ENCODE measurements at regions not wholly inside any gene's neighbourhood (a gene's known extent, or its start where the extent isn't known, plus 50 kb on each side); places are given as distances from the start of the nearest gene placed in this dataset.

DNA sequence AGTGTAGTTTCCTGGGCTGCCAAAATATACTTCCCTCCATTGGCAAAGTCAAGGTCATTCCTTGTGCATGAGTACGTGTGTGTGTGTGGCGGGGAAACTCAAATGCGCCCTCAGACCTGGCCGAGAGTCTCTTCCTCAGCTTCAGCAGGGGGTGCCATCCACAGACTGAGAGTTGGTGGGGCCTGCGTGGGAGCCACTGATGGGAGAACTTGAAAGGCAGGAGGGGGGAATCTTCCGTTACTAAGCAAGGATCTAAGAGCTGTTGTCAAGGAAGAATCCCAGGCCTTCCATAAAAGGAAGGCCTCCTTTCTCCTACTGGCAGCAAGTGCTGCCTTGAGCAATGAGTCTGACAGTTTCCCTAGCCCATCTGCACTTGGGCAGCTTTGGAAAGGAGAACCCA is 274.9 kb downstream of the EMP1 start:
- no peaks in the 10 kb centered on the region for H3K36me3 Mint-ChIP-seq (ENCODE audit: low read depth)
- peaks cover 20% of the 10 kb centered on the region for H3K27me3 Mint-ChIP-seq (ENCODE audit: low read depth)
- no peaks in the 10 kb centered on the region for H3K9me3 Mint-ChIP-seq
- no peaks in the 10 kb centered on the region for H3K4me1 Mint-ChIP-seq (ENCODE audit: low read depth)
- DNase-seq (ENCODE audit: low spot score): no peak
- H3K4me3 Mint-ChIP-seq: no peak overlapping the region
- no peak overlapping the region for H3K27ac Mint-ChIP-seq

DNA sequence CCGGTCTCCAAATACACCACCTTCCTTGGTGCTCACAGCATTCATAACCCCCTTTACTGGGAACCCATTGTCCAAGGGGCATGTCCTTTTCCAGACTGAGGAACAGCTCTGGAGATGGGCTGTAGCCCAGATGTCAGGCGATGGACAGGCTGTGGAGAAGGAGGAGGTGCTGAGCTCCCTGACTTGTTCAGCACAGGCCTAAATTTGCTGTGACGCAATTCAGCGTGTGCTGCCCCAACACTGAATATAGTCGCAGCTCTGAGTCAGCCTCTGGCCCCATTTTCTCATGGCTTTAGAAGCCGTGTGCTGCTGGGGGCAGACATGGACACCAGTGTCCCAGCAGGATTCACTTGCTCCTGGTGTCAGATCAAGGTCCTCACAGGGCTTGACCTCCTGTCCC is 269.1 kb downstream of the EMP1 start:
- no peaks in the 10 kb centered on the region for H3K9me3 Mint-ChIP-seq
- H3K4me1 Mint-ChIP-seq (ENCODE audit: low read depth): no peaks in the 10 kb centered on the region
- no peaks in the 10 kb centered on the region for H3K36me3 Mint-ChIP-seq (ENCODE audit: low read depth)
- no peak overlapping the region for H3K4me3 Mint-ChIP-seq
- peaks cover 16% of the 10 kb centered on the region for H3K27me3 Mint-ChIP-seq (ENCODE audit: low read depth)
- H3K27ac Mint-ChIP-seq: no peak overlapping the region
- DNase-seq (ENCODE audit: low spot score): no peak

DNA sequence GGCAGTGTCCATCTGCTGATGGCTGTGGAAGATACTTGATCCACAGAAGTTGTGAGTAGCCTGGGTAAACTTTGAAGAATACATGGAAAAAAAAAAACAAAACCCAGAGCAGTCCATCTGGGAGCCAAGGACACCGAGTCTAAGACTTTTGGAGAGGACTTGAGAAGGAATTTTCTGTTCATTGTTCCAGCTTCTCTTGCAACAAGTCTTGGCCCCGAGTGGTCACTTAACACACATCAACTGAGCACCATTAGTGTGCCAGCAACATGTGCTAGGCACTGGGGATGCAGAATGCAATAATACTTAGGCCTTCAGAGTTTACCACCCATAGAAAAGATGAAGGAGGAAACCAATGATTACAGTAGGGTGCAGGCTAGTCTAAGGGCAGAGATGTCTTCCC is 266.7 kb downstream of the EMP1 start:
- Mint-ChIP-seq H3K9me3 (no peaks in the 10 kb centered on the region), H3K4me1 (ENCODE audit: low read depth) (no peaks in the 10 kb centered on the region), H3K27ac (no peak overlapping the region), H3K36me3 (ENCODE audit: low read depth) (no peaks in the 10 kb centered on the region), H3K27me3 (ENCODE audit: low read depth) (peaks cover 12% of the 10 kb centered on the region), H3K4me3 (no peak overlapping the region)
- no peak for DNase-seq (ENCODE audit: low spot score)

DNA sequence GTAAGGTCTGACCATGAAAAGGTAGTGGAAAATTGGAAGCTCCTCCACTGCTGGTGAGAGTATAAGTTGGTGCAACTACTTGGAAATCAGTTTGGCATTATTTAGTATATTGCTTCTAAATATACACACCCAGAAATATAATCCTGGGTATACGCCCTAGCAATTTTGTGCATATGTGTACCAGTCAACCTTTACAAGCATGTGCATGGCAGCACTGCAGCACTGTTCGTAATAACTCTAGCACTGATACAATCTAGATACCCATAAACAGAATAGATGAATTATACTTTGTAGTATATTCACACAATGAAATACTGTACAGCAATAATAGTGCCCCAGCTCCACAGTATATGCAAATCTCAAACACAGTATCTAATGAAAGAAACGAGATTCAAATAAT is 265.9 kb downstream of the EMP1 start:
- Mint-ChIP-seq H3K4me3 (no peak overlapping the region), H3K27me3 (ENCODE audit: low read depth) (peaks cover 7% of the 10 kb centered on the region), H3K4me1 (ENCODE audit: low read depth) (no peaks in the 10 kb centered on the region), H3K36me3 (ENCODE audit: low read depth) (no peaks in the 10 kb centered on the region), H3K27ac (no peak overlapping the region), H3K9me3 (no peaks in the 10 kb centered on the region)
- no peak for DNase-seq (ENCODE audit: low spot score)

DNA sequence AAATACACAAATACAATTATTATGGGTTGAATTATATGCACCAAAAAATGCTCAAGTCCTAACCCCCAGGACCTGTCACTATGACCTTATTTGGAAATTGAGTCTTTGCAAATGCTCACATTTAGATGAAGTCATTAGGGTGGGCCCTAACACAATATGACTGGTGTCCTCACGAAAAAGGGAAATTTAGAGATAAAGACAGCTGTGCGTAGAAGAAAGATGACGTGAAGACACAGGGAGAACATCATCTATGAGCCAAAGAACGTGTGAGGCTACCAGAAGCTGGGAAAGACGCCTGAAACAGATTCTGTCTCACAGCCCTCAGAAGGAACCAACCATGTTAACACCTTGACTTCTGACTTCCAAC is 259.2 kb downstream of the EMP1 start:
- DNase-seq (ENCODE audit: low spot score): no peak
- no peaks in the 10 kb centered on the region for H3K36me3 Mint-ChIP-seq (ENCODE audit: low read depth)
- H3K9me3 Mint-ChIP-seq: no peaks in the 10 kb centered on the region
- no peak overlapping the region for H3K27ac Mint-ChIP-seq
- H3K4me3 Mint-ChIP-seq: no peak overlapping the region
- peaks cover 3% of the 10 kb centered on the region for H3K27me3 Mint-ChIP-seq (ENCODE audit: low read depth)
- H3K4me1 Mint-ChIP-seq (ENCODE audit: low read depth): no peaks in the 10 kb centered on the region

DNA sequence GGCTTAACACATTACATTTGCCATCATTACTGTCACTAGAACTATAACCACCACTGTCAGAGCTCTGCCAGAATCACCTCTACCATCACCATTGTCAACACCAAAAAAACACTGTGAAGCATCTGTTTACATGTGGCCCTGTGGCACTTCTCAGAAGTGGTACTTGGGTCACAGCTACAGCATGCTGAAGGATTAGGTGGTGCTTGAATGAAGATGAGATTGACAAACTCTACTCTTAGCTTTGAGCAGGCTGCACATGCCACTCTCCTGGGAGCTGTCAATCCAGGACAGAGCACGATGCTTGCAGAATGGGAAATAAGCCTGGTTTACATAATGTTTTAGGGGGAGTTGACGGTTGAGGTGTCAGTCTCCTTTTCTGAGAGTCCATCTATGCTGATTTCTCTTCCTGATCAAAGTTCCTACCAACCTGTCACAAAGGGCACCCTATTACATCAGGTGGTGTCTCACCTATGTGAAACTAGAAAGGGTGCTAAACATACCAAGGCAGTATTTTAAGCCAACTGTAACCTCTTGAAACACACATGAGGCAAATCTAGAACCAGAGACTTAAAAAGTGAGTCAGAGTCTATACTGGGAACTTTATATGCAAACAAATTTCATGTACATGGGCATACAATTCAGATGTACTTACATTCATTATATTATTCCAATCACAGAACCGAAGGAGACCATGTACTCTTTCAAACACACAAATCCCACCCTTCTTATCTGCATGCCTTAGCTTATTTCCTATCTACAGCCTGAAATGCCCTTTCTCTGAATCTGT is 258.7 kb downstream of the EMP1 start:
- no peaks in the 10 kb centered on the region for H3K4me1 Mint-ChIP-seq (ENCODE audit: low read depth)
- no peak overlapping the region for H3K27ac Mint-ChIP-seq
- no peak for DNase-seq (ENCODE audit: low spot score)
- peaks cover 3% of the 10 kb centered on the region for H3K27me3 Mint-ChIP-seq (ENCODE audit: low read depth)
- no peaks in the 10 kb centered on the region for H3K9me3 Mint-ChIP-seq
- no peaks in the 10 kb centered on the region for H3K36me3 Mint-ChIP-seq (ENCODE audit: low read depth)
- no peak overlapping the region for H3K4me3 Mint-ChIP-seq

DNA sequence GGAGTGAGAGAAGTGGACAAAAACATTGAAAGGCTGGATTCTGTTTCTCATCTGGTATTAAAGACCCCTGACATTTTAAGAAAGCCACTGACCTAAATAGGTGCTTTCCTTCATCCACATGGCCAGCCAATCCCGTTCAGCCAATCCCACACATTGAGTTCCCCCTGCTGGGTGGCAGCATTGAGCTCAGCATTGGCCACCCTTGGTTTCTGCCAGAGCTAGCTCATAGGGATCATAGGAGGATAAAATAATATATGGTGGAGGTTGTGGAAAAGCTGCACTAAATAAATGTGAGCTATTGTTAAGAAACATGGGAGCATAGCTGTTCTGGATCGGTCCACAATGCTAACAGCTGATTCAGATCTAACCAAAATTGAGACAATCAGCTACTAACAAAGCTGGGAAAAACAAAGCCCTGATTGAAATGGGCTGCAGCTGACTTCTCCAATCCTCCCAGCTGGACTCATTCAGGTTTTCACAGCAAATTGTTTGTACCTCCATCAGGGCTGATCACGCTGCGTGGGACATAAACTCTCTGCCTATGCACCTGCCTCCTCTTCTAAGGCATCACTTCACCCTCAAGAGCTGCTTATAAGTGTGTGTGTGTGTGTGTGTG is 256.5 kb downstream of the EMP1 start:
- Mint-ChIP-seq H3K27ac (no peak overlapping the region), H3K4me1 (ENCODE audit: low read depth) (no peaks in the 10 kb centered on the region), H3K9me3 (no peaks in the 10 kb centered on the region), H3K36me3 (ENCODE audit: low read depth) (no peaks in the 10 kb centered on the region), H3K4me3 (no peak overlapping the region), H3K27me3 (ENCODE audit: low read depth) (no peaks in the 10 kb centered on the region)
- no peak for DNase-seq (ENCODE audit: low spot score)

DNA sequence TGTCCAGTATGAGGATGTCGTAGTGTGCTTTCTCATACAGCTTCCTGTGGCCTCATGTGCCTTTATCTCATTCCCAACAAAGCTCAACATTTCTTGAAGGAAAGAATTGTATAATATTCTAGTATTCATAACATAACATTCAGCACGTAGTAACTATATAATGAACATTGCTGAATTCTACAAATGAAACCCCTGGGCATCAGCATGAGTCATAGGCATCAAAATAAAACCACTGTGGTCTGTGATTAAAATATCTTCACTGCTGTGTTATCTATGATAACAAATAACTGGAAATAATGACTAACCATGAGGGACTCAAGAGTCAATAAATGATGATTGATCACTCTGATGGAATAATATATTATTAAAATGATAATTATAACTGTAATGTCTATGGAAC is 255.2 kb downstream of the EMP1 start:
- Mint-ChIP-seq H3K4me3 (no peak overlapping the region), H3K4me1 (ENCODE audit: low read depth) (no peaks in the 10 kb centered on the region)

DNA sequence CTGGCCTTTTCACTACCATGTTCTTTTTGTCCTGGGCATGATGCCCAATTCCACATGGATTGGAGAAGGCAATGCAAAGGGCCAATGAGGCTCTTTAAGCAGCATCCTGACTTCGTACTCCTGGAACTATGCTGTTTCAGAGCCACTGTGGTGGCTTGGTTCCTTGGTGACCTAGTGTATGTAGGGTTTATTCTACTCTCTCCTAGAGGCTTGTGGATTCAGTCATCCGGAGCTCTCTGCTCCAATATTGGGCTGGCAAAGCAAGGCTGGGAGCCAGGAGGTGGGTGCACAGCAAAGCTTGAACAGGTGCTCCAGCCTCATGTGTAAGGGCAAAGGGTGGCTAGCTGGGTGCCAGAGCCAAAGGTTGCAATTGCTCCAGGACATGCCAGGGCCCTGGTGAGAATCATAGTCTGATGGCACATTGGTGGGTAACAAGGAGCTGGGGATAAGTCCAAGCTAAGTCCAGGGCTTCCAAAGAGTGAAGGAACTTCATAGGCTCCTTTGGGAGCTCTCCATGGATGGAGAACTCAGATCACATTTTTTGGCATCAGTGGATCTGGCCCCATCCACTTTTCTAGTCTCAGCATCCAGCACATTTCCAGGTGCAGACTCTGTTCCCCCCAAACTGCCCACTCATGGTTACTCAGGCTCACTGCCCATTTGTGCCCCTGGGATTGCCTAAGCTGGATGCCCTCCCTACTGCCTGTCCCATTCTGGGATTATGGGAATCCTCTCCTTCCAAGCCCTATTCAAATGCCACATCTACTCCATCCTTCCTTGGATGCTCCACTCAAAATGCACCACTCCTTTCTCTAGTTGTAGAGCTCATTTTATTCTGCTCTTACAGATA is 253.9 kb downstream of the EMP1 start:
- H3K27me3 Mint-ChIP-seq (ENCODE audit: low read depth): no peaks in the 10 kb centered on the region
- DNase-seq (ENCODE audit: low spot score): no peak
- no peaks in the 10 kb centered on the region for H3K36me3 Mint-ChIP-seq (ENCODE audit: low read depth)
- no peaks in the 10 kb centered on the region for H3K9me3 Mint-ChIP-seq
- H3K27ac Mint-ChIP-seq: no peak overlapping the region
- H3K4me1 Mint-ChIP-seq (ENCODE audit: low read depth): no peaks in the 10 kb centered on the region
- H3K4me3 Mint-ChIP-seq: no peak overlapping the region

More for the DNA sequence above, 255.2 kb downstream of the EMP1 start:
- no peak overlapping the region for H3K27ac Mint-ChIP-seq
- DNase-seq (ENCODE audit: low spot score): no peak
- no peaks in the 10 kb centered on the region for H3K27me3 Mint-ChIP-seq (ENCODE audit: low read depth)
- no peaks in the 10 kb centered on the region for H3K36me3 Mint-ChIP-seq (ENCODE audit: low read depth)
- no peaks in the 10 kb centered on the region for H3K9me3 Mint-ChIP-seq

DNA sequence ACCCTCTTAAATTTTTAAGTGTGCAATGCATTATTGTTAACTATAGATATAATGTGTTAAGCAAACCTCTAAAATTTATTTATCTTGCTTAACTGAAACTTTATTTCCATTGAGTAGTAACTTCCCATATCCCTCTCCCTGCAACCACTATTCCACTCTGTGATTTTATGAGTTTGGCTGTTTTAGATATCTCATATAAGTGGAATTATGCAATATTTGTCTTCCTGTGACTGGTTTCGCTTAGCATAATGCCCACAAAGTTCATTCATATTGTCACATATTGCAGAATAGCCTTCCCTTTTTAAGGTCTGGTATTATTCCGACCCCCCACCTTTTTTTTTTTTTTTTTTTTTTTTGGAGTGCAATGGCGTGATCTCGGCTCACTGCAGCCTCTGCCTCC is 247.6 kb downstream of the EMP1 start:
- H3K4me3 Mint-ChIP-seq: no peak overlapping the region
- no peak overlapping the region for H3K27ac Mint-ChIP-seq
- no peaks in the 10 kb centered on the region for H3K9me3 Mint-ChIP-seq
- H3K36me3 Mint-ChIP-seq (ENCODE audit: low read depth): no peaks in the 10 kb centered on the region
- DNase-seq (ENCODE audit: low spot score): no peak
- no peaks in the 10 kb centered on the region for H3K27me3 Mint-ChIP-seq (ENCODE audit: low read depth)
- H3K4me1 Mint-ChIP-seq (ENCODE audit: low read depth): no peaks in the 10 kb centered on the region

DNA sequence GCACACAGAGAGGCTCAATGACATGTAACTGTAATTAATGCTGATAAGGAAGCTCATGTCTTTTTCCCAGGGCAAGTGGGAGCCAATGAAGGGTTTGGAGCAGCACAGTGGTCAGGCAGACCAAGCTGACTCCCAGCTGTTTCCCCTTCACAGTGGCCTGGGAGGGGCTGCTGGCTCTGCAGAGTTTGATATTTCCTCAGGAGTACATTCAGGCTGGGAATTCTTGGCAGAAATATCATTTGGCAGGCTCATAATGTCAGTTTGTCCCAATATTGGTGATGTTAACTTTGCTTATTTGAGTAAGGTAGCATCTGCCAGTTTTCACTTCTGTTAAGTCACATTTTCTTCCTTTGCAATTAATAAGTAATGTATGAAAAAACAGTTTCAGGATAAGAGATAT is 247.0 kb downstream of the EMP1 start:
- no peak overlapping the region for H3K27ac Mint-ChIP-seq
- no peak for DNase-seq (ENCODE audit: low spot score)
- no peaks in the 10 kb centered on the region for H3K9me3 Mint-ChIP-seq
- H3K4me3 Mint-ChIP-seq: no peak overlapping the region
- H3K4me1 Mint-ChIP-seq (ENCODE audit: low read depth): no peaks in the 10 kb centered on the region
- H3K27me3 Mint-ChIP-seq (ENCODE audit: low read depth): no peaks in the 10 kb centered on the region
- no peaks in the 10 kb centered on the region for H3K36me3 Mint-ChIP-seq (ENCODE audit: low read depth)

DNA sequence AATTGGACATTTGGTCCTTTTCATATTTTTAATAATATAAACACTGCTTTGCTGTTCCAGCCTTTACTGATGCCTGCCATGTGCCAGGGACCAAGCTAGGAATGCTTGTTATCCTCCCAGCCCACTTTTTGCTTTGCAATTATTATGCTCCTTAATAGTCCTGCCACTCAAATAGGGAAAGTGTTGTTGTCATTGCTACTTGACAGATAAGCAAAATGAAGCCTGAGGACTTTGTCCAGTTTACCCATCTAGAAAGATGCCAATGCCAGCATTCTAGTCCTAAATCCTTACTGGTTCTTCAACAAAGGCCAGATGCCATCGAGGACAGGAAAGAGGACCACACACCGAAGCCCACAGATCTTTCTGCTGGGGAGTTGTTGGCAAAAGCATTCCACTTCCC is 246.5 kb downstream of the EMP1 start:
- Mint-ChIP-seq H3K4me3 (no peak overlapping the region), H3K36me3 (ENCODE audit: low read depth) (no peaks in the 10 kb centered on the region), H3K27ac (no peak overlapping the region), H3K9me3 (no peaks in the 10 kb centered on the region), H3K4me1 (ENCODE audit: low read depth) (no peaks in the 10 kb centered on the region), H3K27me3 (ENCODE audit: low read depth) (no peaks in the 10 kb centered on the region)
- DNase-seq (ENCODE audit: low spot score): no peak

DNA sequence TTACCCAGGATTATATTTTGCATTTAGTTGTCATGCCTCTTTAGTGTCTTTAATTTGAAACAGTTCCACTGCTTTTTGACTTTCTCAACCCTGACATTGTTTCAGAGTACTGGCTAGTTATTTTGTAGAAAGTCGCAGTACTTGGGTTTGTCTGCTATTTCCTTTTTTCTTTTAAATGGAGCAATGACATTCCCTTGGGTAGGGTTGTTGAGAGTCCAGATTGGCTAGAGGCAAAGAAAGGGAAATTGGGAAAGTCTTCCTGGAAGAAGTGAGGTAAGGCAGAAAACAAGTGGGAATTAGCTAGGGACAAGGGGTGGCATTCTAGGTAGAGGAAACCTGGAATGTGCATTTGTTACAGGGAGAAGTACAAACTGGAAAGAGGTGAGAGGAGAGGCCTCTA is 245.9 kb downstream of the EMP1 start:
- H3K4me3 Mint-ChIP-seq: no peak overlapping the region
- no peaks in the 10 kb centered on the region for H3K27me3 Mint-ChIP-seq (ENCODE audit: low read depth)
- no peaks in the 10 kb centered on the region for H3K36me3 Mint-ChIP-seq (ENCODE audit: low read depth)
- no peaks in the 10 kb centered on the region for H3K4me1 Mint-ChIP-seq (ENCODE audit: low read depth)
- DNase-seq (ENCODE audit: low spot score): no peak
- no peaks in the 10 kb centered on the region for H3K9me3 Mint-ChIP-seq
- no peak overlapping the region for H3K27ac Mint-ChIP-seq

DNA sequence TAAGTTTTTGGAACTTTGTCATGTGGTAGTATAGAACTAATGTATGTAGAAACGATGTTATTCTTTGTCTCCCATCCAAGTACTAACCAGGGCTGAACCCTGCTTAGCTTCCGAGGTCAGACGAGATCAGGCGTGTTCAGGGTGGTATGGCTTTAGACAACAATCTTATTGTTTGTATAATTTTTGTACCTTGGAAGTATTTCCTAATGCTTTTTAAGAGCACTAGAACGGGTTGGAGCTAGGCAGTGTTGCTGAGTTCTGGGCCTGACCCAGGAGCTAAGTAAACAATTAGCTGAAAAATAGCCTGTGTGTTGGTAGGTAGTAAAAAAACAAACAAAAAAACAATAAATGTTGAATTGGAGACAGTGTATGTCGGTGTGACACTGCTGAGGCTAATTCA is 244.3 kb downstream of the EMP1 start:
- no peak for DNase-seq (ENCODE audit: low spot score)
- Mint-ChIP-seq H3K9me3 (no peaks in the 10 kb centered on the region), H3K27ac (no peak overlapping the region), H3K27me3 (ENCODE audit: low read depth) (no peaks in the 10 kb centered on the region), H3K4me1 (ENCODE audit: low read depth) (no peaks in the 10 kb centered on the region), H3K36me3 (ENCODE audit: low read depth) (no peaks in the 10 kb centered on the region), H3K4me3 (no peak overlapping the region)
